ENCODE measurements at regions not wholly inside any gene's neighbourhood (a gene's known extent, or its start where the extent isn't known, plus 50 kb on each side); places are given as distances from the start of the nearest gene placed in this dataset.

DNA sequence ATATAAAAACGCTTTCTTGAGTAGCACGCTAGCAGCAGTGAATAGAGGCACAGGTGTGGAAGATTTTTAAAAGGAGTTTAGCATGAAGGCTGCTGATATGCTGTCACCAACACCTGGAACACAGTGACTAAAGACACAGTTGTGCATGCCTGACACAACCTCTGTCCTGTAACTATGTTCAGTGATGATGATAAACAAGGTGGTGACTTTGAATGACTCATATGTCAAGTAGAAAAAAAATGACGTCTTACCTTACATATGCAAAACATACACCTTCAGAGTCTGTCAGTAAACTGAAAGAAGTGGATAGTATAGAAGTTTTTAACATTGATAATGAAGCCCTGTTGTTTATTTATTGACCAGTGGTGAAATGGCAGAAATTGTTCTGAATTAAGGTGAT is 66.2 kb upstream of the ADCY2 start:
- TF ChIP-seq EZH2phosphoT487 (IDR thresholded peaks at IDR 0.05; ENCODE audit: borderline replicate concordance, low read length): no peak
- TF ChIP-seq, protein P1, sequence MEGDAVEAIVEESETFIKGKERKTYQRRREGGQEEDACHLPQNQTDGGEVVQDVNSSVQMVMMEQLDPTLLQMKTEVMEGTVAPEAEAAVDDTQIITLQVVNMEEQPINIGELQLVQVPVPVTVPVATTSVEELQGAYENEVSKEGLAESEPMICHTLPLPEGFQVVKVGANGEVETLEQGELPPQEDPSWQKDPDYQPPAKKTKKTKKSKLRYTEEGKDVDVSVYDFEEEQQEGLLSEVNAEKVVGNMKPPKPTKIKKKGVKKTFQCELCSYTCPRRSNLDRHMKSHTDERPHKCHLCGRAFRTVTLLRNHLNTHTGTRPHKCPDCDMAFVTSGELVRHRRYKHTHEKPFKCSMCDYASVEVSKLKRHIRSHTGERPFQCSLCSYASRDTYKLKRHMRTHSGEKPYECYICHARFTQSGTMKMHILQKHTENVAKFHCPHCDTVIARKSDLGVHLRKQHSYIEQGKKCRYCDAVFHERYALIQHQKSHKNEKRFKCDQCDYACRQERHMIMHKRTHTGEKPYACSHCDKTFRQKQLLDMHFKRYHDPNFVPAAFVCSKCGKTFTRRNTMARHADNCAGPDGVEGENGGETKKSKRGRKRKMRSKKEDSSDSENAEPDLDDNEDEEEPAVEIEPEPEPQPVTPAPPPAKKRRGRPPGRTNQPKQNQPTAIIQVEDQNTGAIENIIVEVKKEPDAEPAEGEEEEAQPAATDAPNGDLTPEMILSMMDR (IDR thresholded peaks at IDR 0.05; ENCODE audit: low read depth, low read length, poor library complexity, severe bottlenecking): no peak
